ENCODE measurements at regions not wholly inside any gene's neighbourhood (a gene's known extent, or its start where the extent isn't known, plus 50 kb on each side); places are given as distances from the start of the nearest gene placed in this dataset.

DNA sequence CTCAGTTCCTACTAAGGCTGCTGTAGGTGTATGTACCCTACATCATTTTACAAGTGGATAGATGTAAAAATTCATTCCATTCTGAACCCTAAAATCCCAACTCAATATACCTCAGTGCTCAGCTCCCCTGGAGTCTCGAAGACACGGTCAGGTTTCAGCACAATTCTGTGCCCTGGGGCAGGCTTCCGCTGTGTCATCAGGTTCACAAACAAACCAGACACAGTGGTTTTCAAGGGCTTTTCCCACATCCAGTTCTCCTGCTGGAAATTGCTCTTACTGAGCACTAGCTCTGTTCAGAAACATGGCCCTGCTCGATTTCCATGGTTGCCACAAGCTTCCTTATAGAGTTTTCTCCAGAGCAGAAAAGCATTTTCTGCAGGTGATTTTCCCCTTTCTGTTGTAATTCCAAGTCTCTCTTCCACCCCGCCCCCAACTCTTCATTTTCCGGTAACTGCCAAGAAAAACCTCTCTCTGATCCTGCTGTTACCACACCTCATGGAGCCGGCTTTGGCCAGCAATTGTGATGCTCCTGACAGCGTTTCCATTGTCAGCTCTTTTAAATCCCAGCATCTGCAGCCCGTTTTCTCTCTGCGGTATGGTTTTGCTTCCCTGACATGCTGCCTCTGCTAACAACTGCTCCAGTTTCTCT lies 483.0 kb upstream of the CCDC196 start:
- TF ChIP-seq, protein P1, sequence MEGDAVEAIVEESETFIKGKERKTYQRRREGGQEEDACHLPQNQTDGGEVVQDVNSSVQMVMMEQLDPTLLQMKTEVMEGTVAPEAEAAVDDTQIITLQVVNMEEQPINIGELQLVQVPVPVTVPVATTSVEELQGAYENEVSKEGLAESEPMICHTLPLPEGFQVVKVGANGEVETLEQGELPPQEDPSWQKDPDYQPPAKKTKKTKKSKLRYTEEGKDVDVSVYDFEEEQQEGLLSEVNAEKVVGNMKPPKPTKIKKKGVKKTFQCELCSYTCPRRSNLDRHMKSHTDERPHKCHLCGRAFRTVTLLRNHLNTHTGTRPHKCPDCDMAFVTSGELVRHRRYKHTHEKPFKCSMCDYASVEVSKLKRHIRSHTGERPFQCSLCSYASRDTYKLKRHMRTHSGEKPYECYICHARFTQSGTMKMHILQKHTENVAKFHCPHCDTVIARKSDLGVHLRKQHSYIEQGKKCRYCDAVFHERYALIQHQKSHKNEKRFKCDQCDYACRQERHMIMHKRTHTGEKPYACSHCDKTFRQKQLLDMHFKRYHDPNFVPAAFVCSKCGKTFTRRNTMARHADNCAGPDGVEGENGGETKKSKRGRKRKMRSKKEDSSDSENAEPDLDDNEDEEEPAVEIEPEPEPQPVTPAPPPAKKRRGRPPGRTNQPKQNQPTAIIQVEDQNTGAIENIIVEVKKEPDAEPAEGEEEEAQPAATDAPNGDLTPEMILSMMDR (IDR thresholded peaks at IDR 0.05) = no peak
- TF ChIP-seq EZH2 (IDR thresholded peaks at IDR 0.05) (no peak), EZH2phosphoT487 (IDR thresholded peaks at IDR 0.05) (no peak)

Measured in neural progenitor cell (in vitro differentiated cells).